DMS 273 treated with DMSO at 0.1 percent for 48 hours (cell line): ENCODE measurements at regions not wholly inside any gene's neighbourhood (a gene's known extent, or its start where the extent isn't known, plus 50 kb on each side); places are given as distances from the start of the nearest gene placed in this dataset.
A peak's percentile ranks its signal among the peaks of the same experiment; 100 is the strongest.
"Not testable (repeated sequence)": the region's sequence is repeated elsewhere in the genome, so short reads cannot be mapped to it uniquely, and the experiment has no call there.

Source experiments
- DNase-seq: peaks from one replicate; lab custom pipeline; 2025; lab: John Stamatoyannopoulos, UW

GRCh38 chr11:103730131-103730940, 306.1 kb upstream of the DDI1 start:
- DNase-seq = peak; percentile 76

- DNase-seq = no peak
Observed at GRCh38 chr11:103731670-103732069, 304.8 kb upstream of the DDI1 start.

DNA sequence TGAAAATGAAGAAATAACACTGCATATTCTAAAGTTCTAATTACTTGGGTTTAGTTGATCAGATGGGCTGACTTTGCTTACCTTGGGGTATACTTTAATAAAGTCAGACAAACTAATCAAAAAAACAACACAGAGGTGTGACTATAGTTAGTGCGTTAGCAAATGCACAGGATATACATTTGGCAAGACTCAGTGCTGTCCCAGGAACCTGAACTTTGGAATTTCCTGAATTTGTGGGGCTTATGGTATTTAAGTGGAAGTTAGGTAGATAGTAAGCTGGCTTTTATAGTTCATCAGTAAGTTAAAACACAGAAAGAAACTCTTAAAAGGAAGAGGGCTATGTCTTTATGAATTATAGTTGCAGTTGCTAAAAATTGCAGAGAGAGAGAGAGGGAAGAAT, 302.6 kb upstream of the DDI1 start:
- no peak for DNase-seq

DNA sequence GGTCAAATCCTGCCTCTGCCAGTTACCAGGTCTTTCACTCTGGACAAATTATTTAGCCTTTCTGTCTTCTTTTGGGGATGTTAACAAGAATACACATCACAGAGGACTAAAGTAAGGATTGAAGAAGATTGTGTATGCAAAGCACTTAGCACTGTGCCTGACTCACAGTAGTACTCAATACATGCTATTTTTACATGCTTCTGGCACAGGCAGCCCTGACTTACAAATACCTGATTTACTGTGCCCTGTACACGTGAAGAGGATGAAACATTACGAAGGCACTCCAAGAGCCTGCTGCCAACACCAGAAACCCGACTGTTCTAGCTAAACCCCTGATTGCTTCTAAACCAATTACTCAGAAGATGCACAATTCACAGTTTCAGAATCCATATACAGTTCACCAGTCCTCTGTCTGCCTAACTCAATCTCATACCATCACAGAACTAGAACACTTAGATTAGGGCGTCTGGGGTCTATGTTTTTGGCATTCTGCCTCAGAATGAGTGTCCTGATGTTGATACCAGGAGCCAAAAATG, 300.9 kb upstream of the DDI1 start:
- peak; percentile 36 for DNase-seq

GRCh38 chr11:103736315-103737036, 300.0 kb upstream of the DDI1 start:
- DNase-seq = no peak

DNA sequence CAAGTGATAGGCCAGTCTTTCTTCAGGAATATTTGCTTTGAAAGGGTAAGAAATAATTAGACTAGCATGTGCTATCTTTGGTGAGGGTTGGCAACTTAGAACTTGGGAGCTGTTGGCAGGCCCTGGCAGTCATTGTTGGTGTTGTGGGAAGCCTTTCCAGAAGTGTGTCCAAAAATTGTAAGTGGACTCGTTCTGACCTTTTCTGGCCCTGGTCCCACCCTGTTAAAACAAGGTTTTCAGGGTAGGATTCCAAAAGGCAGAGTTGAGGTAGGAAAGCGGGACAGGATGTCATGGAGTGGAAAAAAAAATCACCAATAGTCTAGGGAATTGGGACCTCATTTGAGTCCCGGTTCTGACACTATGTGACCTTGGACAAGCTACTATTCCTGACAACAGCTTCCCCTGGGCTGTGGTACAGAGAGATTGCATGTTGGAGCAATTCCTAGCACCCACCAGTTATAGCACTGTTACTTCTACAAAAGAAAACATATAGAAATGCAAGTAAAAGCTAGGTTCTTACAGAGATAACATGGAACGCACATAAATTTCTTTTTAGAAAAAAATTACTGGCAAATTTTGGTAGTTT, 299.3 kb upstream of the DDI1 start:
- DNase-seq = no peak

DNA sequence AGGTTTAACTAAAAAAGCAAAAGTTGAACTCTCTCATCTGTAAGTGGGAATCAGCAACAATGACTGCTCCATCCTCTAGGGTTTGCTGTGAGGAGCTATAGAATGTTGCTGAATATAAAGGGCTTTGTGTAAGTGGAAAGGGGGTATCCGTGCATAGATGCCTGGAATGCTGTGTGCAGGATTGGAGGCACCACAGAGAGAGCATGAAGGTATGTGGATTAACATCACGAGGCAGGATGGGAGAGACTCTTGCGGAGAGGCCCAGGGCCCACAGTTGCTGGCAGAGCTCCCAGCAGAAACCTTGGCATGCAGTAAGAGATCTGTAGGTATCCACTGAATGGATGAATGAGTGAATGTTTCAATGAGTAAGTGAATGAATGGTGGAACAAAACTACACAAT, 298.7 kb upstream of the DDI1 start:
- DNase-seq = no peak

GRCh38 chr11:103739074-103739796, 297.2 kb upstream of the DDI1 start:
- DNase-seq = not testable (repeated sequence)

GRCh38 chr11:103744496-103745153, 291.8 kb upstream of the DDI1 start:
- DNase-seq = peak; percentile 45

- no peak for DNase-seq
Observed at GRCh38 chr11:103749158-103749557, 287.3 kb upstream of the DDI1 start.

DNA sequence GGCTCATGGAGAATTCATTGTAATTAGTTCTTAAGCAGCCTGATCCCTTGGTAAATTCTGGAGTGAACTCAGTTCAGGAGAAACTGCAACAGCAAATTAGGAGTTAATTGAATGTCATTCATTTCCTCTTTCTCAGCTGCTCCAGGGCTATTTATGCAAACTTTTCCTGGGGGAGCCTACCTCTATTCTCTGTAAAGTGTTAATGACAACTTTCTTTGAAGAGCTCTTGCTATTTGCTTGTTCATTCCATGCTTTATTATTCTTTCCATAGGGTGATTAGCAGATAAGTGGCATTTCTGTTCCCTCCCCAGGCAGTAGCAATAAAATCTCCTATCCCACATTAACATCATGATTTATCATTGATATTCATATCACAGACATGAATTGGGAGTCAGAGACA, 267.6 kb upstream of the DDI1 start:
- DNase-seq = no peak

- DNase-seq = no peak
Observed at GRCh38 chr11:103773059-103773458, 263.4 kb upstream of the DDI1 start.

- DNase-seq = no peak
Observed at GRCh38 chr11:103773537-103773936, 262.9 kb upstream of the DDI1 start.

DNA sequence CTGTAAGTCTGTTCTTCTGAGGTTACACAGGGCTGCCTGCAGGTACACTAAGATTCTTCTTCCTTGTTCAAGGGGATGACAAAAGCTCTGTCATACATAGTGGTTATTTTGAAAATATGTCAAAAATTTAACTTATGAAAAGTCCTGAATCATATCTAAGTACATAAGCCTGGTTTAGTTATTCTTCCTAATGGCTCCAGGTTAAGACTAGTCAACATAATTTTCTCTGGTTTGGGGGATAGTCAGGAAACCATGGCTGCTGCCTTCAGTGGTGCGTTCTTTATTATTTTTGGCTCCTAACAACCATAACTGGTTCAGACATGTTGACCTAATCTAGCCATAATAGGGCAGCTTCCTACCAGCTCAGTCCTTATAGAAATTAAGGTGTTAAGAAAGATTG, 257.4 kb upstream of the DDI1 start:
- DNase-seq = no peak

DNA sequence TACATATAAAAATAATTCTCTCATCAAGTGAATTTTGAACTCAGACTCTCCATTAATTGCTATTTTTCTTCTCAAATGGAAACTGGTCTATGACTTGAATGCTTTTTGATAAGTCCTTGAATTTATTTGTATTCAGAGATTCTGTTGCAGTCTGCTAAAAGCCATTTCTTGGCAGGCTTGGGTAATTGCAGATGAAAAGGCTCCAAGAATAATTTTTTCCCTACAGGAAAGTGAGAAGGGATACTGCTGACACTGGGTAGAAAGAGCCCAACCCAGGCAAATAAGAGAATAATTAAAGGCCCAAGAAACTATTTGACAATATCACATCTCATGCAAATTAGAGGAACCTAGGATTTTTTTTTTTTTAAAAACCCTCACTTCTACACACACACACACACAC, 246.5 kb upstream of the DDI1 start:
- DNase-seq = no peak

- no peak for DNase-seq
Observed at GRCh38 chr11:103792981-103793468, 243.4 kb upstream of the DDI1 start.

DNA sequence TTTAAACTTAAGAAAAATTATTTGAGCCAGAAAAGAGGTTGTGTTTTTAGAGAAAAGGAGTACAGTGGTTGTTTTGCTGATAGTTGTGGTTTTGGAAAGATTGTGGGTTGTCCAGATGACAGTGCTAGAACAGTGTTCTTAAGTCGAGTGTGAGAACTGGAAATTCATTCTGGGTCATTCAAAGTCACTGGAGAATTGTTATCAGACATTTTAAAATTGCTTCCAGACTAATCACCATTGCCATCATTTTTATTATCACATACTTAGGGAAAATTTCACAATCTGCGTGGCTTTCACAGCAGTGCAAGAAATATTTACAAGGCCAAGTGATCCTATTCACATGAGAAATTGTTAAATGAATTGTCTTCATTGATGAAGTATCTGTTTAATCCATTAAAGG, 242.2 kb upstream of the DDI1 start:
- DNase-seq = no peak

GRCh38 chr11:103798026-103798425, 238.4 kb upstream of the DDI1 start:
- no peak for DNase-seq

GRCh38 chr11:103798446-103798845, 238.0 kb upstream of the DDI1 start:
- DNase-seq = no peak

DNA sequence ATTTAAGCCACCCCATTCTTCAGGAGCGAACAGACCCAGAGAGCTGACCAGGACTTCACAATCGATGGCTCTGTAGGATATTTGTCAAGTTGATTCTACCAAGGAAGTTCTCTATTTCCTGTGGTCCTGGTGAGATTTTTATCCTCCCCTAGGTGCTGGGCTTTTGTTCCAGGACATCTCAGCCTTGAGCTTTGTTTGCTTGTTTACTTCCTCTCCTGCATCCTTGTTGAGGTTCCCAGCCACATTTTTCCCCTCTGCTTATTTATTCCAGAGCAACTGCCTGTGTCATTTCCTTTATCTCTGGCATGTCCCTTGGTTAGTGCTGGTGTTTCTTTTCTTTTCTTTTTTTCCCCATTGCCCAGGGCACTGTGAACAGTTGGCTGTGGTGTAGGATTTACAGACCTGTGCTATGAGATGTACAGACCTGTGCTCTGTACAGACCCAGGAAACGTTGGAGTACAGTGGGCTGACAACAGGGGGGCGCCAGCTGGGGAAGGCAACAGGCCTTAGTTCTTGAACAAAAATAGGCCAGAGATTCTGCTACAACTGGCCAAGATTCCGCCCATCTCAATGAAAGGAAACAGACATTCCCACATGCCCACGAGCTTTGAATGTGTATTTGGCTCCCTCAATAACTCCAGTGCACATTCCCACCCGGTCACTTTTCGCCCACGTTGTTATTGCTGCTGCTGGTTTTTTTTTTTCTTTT, 235.9 kb upstream of the DDI1 start:
- DNase-seq = no peak

GRCh38 chr11:103803062-103803461, 233.4 kb upstream of the DDI1 start:
- DNase-seq = no peak
